H1 (cell line): ENCODE measurements at regions not wholly inside any gene's neighbourhood (a gene's known extent, or its start where the extent isn't known, plus 50 kb on each side); places are given as distances from the start of the nearest gene placed in this dataset.

Experiments
- EZH2 ChIP-seq: fragments of 200-600 bp; sonication (generic); IDR thresholded peaks from 2 replicates; pipeline ENCODE4 v1.7.1; 2012; ENCODE audit warnings: low read depth, mild to moderate bottlenecking, moderate library complexity, low read length, inconsistent platforms; ENCODE audit not compliant: severe bottlenecking
- HDAC2 ChIP-seq, 2 experiments: fragments of 300-600 bp in 1 of 2; sonication (generic) in 1 of 2; IDR thresholded peaks; 2 replicates each; pipeline ENCODE4 v1.6.1; 2011 to 2012; ENCODE audit warnings: low read depth in 2 of 2, low read length in 2 of 2, mild to moderate bottlenecking in 2 of 2, moderate library complexity in 2 of 2, borderline replicate concordance in 1 of 2, inconsistent platforms in 1 of 2
- MAFK ChIP-seq: IDR thresholded peaks from 2 replicates; pipeline ENCODE4 v1.6.1; 2012; ENCODE audit warnings: low read depth, mild to moderate bottlenecking, improper control_type of control experiment, low read length
- NANOG ChIP-seq: IDR thresholded peaks from 2 replicates; pipeline ENCODE4 v1.6.1; 2011; ENCODE audit warnings: low read length, low read depth, mild to moderate bottlenecking, inconsistent platforms; ENCODE audit not compliant: insufficient read depth, poor library complexity, severe bottlenecking
- NRF1 ChIP-seq: IDR thresholded peaks from 2 replicates; pipeline ENCODE4 v1.6.1; 2011; ENCODE audit warnings: mild to moderate bottlenecking, low read depth, low read length, improper control_type of control experiment
- RAD21 ChIP-seq, 2 experiments: IDR thresholded peaks in 1 of 2; conservative IDR thresholded peaks in 1 of 2; 2 replicates each; pipeline ENCODE4 v1.6.1; 2011; ENCODE audit warnings: low read depth in 2 of 2, low read length in 2 of 2, improper control_type of control experiment in 1 of 2, inconsistent platforms in 1 of 2, mild to moderate bottlenecking in 1 of 2, moderate library complexity in 1 of 2
- RXRA ChIP-seq: IDR thresholded peaks from 2 replicates; pipeline ENCODE4 v1.6.1; 2011; ENCODE audit warnings: low read depth, mild to moderate bottlenecking, low read length, moderate library complexity; ENCODE audit not compliant: insufficient read depth
- SRF ChIP-seq: IDR thresholded peaks from 2 replicates; pipeline ENCODE4 v1.6.1; 2011; ENCODE audit warnings: mild to moderate bottlenecking, low read depth, low read length, moderate library complexity
- TAF7 ChIP-seq: optimal IDR thresholded peaks from 2 replicates; pipeline ENCODE3; 2011; ENCODE audit warnings: low read depth, mild to moderate bottlenecking, inconsistent platforms, low read length, moderate library complexity, borderline replicate concordance
- TBP ChIP-seq: IDR thresholded peaks from 2 replicates; pipeline ENCODE4 v1.6.1; 2011; ENCODE audit warnings: low read depth, low read length, improper control_type of control experiment
- TF ChIP-seq, protein P1 (sequence below): fragments of 300-600 bp; sonication (generic); IDR thresholded peaks from 2 replicates; pipeline ENCODE4 v1.7.1; 2012; ENCODE audit warnings: low read length, moderate library complexity, mild to moderate bottlenecking, inconsistent platforms; ENCODE audit not compliant: insufficient replicate concordance

DNA sequence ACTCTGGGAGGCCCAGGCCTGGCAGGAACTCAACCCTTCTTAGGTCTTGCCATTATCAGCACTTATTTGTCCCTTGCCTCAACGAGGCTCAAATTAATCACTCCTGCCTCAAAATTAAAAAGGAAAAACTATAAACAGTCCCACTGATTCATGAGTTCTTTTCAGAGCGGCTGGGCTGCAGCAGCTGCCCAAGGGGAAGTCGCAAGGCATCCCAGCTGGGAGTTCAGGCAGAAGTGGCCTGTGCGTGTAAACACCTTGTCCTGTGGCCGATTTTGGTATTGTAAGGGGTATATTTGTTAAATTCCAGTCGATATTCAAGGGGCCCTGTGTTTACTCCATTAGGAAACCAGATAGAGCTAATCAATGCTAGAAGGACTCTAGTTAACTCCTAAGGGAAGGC, 213.9 kb upstream of the CADM1 start (continued):
- TF ChIP-seq, protein P1, sequence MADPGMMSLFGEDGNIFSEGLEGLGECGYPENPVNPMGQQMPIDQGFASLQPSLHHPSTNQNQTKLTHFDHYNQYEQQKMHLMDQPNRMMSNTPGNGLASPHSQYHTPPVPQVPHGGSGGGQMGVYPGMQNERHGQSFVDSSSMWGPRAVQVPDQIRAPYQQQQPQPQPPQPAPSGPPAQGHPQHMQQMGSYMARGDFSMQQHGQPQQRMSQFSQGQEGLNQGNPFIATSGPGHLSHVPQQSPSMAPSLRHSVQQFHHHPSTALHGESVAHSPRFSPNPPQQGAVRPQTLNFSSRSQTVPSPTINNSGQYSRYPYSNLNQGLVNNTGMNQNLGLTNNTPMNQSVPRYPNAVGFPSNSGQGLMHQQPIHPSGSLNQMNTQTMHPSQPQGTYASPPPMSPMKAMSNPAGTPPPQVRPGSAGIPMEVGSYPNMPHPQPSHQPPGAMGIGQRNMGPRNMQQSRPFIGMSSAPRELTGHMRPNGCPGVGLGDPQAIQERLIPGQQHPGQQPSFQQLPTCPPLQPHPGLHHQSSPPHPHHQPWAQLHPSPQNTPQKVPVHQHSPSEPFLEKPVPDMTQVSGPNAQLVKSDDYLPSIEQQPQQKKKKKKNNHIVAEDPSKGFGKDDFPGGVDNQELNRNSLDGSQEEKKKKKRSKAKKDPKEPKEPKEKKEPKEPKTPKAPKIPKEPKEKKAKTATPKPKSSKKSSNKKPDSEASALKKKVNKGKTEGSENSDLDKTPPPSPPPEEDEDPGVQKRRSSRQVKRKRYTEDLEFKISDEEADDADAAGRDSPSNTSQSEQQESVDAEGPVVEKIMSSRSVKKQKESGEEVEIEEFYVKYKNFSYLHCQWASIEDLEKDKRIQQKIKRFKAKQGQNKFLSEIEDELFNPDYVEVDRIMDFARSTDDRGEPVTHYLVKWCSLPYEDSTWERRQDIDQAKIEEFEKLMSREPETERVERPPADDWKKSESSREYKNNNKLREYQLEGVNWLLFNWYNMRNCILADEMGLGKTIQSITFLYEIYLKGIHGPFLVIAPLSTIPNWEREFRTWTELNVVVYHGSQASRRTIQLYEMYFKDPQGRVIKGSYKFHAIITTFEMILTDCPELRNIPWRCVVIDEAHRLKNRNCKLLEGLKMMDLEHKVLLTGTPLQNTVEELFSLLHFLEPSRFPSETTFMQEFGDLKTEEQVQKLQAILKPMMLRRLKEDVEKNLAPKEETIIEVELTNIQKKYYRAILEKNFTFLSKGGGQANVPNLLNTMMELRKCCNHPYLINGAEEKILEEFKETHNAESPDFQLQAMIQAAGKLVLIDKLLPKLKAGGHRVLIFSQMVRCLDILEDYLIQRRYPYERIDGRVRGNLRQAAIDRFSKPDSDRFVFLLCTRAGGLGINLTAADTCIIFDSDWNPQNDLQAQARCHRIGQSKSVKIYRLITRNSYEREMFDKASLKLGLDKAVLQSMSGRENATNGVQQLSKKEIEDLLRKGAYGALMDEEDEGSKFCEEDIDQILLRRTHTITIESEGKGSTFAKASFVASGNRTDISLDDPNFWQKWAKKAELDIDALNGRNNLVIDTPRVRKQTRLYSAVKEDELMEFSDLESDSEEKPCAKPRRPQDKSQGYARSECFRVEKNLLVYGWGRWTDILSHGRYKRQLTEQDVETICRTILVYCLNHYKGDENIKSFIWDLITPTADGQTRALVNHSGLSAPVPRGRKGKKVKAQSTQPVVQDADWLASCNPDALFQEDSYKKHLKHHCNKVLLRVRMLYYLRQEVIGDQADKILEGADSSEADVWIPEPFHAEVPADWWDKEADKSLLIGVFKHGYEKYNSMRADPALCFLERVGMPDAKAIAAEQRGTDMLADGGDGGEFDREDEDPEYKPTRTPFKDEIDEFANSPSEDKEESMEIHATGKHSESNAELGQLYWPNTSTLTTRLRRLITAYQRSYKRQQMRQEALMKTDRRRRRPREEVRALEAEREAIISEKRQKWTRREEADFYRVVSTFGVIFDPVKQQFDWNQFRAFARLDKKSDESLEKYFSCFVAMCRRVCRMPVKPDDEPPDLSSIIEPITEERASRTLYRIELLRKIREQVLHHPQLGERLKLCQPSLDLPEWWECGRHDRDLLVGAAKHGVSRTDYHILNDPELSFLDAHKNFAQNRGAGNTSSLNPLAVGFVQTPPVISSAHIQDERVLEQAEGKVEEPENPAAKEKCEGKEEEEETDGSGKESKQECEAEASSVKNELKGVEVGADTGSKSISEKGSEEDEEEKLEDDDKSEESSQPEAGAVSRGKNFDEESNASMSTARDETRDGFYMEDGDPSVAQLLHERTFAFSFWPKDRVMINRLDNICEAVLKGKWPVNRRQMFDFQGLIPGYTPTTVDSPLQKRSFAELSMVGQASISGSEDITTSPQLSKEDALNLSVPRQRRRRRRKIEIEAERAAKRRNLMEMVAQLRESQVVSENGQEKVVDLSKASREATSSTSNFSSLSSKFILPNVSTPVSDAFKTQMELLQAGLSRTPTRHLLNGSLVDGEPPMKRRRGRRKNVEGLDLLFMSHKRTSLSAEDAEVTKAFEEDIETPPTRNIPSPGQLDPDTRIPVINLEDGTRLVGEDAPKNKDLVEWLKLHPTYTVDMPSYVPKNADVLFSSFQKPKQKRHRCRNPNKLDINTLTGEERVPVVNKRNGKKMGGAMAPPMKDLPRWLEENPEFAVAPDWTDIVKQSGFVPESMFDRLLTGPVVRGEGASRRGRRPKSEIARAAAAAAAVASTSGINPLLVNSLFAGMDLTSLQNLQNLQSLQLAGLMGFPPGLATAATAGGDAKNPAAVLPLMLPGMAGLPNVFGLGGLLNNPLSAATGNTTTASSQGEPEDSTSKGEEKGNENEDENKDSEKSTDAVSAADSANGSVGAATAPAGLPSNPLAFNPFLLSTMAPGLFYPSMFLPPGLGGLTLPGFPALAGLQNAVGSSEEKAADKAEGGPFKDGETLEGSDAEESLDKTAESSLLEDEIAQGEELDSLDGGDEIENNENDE = no peak
- TF ChIP-seq HDAC2 (IDR thresholded peaks at IDR 0.05; ENCODE audit: borderline replicate concordance in 1 of 2, low read depth in 2 of 2, low read length in 2 of 2) (no peak), MAFK (no peak), NRF1 (no peak), TAF7 (no peak), NANOG (no peak), RAD21 (IDR thresholded peaks at IDR 0.05 in 1 of 2, conservative IDR thresholded peaks at IDR 0.05 in 1 of 2; ENCODE audit: low read depth in 2 of 2, low read length in 2 of 2) (no peak), EZH2 (no peak), SRF (no peak), TBP (no peak), RXRA (no peak)
